ENCODE measurements at regions not wholly inside any gene's neighbourhood (a gene's known extent, or its start where the extent isn't known, plus 50 kb on each side); places are given as distances from the start of the nearest gene placed in this dataset.

DNA sequence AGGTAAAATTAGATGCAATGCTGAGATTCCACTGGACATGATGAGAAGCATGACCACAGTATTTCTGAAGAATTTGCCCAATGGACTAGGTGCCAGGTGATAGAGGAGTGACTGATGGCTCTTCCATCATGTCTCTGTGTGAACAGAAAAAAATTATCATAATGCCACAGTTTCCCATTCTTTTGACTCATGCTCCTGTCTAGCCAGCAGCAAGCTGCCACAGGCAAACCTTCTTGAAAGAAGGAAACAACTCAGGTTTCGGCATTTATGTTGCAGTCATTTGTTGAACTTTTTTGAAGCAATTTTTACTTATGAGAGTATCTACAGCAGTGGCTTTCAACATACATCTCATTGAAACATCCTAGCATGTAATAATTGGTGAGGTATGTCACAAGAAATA, 284.8 kb upstream of the CD180 start:
- H3K4me1 Mint-ChIP-seq: no peaks in the 10 kb centered on the region
- ATAC-seq (ENCODE audit: low read depth): no peak
- H3K9me3 Mint-ChIP-seq: no peaks in the 10 kb centered on the region
- POLR2A ChIA-PET: no interaction called here
- CTCF ChIA-PET: no interaction called here
- TF ChIP-seq, protein P1, sequence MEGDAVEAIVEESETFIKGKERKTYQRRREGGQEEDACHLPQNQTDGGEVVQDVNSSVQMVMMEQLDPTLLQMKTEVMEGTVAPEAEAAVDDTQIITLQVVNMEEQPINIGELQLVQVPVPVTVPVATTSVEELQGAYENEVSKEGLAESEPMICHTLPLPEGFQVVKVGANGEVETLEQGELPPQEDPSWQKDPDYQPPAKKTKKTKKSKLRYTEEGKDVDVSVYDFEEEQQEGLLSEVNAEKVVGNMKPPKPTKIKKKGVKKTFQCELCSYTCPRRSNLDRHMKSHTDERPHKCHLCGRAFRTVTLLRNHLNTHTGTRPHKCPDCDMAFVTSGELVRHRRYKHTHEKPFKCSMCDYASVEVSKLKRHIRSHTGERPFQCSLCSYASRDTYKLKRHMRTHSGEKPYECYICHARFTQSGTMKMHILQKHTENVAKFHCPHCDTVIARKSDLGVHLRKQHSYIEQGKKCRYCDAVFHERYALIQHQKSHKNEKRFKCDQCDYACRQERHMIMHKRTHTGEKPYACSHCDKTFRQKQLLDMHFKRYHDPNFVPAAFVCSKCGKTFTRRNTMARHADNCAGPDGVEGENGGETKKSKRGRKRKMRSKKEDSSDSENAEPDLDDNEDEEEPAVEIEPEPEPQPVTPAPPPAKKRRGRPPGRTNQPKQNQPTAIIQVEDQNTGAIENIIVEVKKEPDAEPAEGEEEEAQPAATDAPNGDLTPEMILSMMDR (IDR thresholded peaks at IDR 0.05): no peak
- no peak for DNase-seq
- no peak overlapping the region for H3K27ac Mint-ChIP-seq
- no peak overlapping the region for H3K4me3 Mint-ChIP-seq
- no peaks in the 10 kb centered on the region for H3K36me3 Mint-ChIP-seq (ENCODE audit: low read depth)
- peaks cover 14% of the 10 kb centered on the region for H3K27me3 Mint-ChIP-seq
- intact Hi-C loops (cut with micrococcal nuclease): no loop called here

- Mint-ChIP-seq H3K4me3 (no peak overlapping the region), H3K27ac (no peak overlapping the region), H3K4me1 (no peaks in the 10 kb centered on the region), H3K36me3 (ENCODE audit: low read depth) (no peaks in the 10 kb centered on the region), H3K9me3 (no peaks in the 10 kb centered on the region), H3K27me3 (peaks cover 15% of the 10 kb centered on the region)
- CTCF ChIA-PET: no interaction called here
- DNase-seq: no peak
- TF ChIP-seq, protein P1 (IDR thresholded peaks at IDR 0.05): no peak
- intact Hi-C loops (cut with micrococcal nuclease): no loop called here
- POLR2A ChIA-PET: no interaction called here
- no peak for ATAC-seq (ENCODE audit: low read depth)
Measured at GRCh38 chr5:67478337-67478736, 281.7 kb upstream of the CD180 start.

DNA sequence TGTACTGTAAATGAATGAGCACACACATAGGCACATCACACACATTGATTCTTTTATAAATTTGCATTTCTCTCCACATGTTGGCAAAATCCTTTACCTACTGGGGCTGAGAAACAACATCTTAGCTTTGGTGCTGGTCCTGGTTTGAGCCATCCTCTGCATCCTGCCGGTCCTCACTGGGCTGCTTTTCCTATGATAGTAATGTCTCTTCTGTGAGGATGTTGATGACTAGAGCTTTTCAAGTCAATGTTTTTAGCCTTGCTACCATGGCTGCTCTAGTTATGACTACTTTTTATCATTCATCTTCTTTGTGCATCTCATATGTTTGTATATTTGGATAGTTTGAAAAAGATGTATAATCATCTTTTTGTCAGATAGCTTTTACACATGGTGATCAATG, 280.4 kb upstream of the CD180 start:
- intact Hi-C loops (cut with micrococcal nuclease): no loop called here
- TF ChIP-seq, protein P1 (IDR thresholded peaks at IDR 0.05): no peak
- Mint-ChIP-seq H3K27me3 (peaks cover 12% of the 10 kb centered on the region), H3K4me1 (no peaks in the 10 kb centered on the region), H3K9me3 (no peaks in the 10 kb centered on the region), H3K27ac (no peak overlapping the region), H3K4me3 (no peak overlapping the region), H3K36me3 (ENCODE audit: low read depth) (no peaks in the 10 kb centered on the region)
- POLR2A ChIA-PET: no interaction called here
- DNase-seq: no peak
- no peak for ATAC-seq (ENCODE audit: low read depth)
- CTCF ChIA-PET: no interaction called here

DNA sequence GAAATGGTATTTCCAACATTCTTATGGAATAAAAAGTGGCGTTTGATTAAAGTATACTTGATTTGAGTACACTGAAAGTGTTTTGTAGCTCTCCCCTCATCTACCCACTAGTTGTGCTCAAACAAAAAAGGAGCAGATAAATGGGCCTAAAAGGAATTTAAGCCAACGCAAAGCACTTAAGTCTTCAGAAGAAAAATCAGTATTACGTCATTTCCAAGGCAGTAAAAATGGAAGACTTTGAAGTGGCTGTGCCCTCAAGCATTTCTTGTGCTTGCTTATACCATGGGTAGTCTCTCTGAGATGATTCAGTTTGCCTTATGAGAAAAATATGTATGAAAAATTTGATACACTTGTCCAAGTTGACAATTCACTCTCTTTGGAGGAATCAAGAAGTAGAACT, 279.9 kb upstream of the CD180 start:
- DNase-seq (no peak), ATAC-seq (ENCODE audit: low read depth) (no peak)
- Mint-ChIP-seq H3K36me3 (ENCODE audit: low read depth) (no peaks in the 10 kb centered on the region), H3K27ac (no peak overlapping the region), H3K4me1 (no peaks in the 10 kb centered on the region), H3K4me3 (no peak overlapping the region), H3K27me3 (peaks cover 12% of the 10 kb centered on the region), H3K9me3 (no peaks in the 10 kb centered on the region)
- TF ChIP-seq, protein P1 (IDR thresholded peaks at IDR 0.05): no peak
- CTCF ChIA-PET: no interaction called here
- POLR2A ChIA-PET: no interaction called here
- intact Hi-C loops (cut with micrococcal nuclease): no loop called here

DNA sequence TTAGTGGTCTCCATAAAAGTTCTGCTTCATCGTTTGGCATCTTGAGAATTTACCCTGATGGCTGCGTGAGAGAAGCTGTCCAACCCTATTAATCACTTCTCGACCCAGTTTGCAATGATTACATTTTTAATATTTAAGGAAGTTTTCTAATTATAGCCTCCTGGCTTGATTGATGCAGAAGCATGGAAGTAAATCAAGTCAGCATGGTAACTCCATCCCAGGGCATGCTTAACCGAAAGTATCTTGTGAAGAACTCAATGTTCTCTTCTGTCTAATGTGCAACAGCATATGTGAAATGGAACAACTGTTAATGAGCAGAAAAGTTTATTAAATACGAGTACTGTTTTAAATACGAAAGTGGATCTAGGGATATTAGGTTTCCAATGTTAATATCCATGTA, 278.9 kb upstream of the CD180 start:
- H3K27me3 Mint-ChIP-seq: peaks cover 12% of the 10 kb centered on the region
- no peak overlapping the region for H3K4me3 Mint-ChIP-seq
- ChIA-PET CTCF (no interaction called here), POLR2A (no interaction called here)
- TF ChIP-seq, protein P1 (IDR thresholded peaks at IDR 0.05): no peak
- no peaks in the 10 kb centered on the region for H3K4me1 Mint-ChIP-seq
- intact Hi-C loops (cut with micrococcal nuclease): no loop called here
- ATAC-seq (ENCODE audit: low read depth): no peak
- no peaks in the 10 kb centered on the region for H3K36me3 Mint-ChIP-seq (ENCODE audit: low read depth)
- H3K27ac Mint-ChIP-seq: no peak overlapping the region
- no peaks in the 10 kb centered on the region for H3K9me3 Mint-ChIP-seq
- no peak for DNase-seq

Data from activated B cell treated with CpG ODN at 0.5 μM for 24 hours (primary cell).